NCI-H2029 (cell line): ENCODE measurements at regions not wholly inside any gene's neighbourhood (a gene's known extent, or its start where the extent isn't known, plus 50 kb on each side); places are given as distances from the start of the nearest gene placed in this dataset.
"Not testable (repeated sequence)": the region's sequence is repeated elsewhere in the genome, so short reads cannot be mapped to it uniquely, and the experiment has no call there.

Source experiments
- DNase-seq: peaks from one replicate; lab custom pipeline; 2025; lab: John Stamatoyannopoulos, UW

- not testable (repeated sequence) for DNase-seq
Observed at GRCh38 chr2:194639057-194639456, 1018.0 kb upstream of the SLC39A10 start.

DNA sequence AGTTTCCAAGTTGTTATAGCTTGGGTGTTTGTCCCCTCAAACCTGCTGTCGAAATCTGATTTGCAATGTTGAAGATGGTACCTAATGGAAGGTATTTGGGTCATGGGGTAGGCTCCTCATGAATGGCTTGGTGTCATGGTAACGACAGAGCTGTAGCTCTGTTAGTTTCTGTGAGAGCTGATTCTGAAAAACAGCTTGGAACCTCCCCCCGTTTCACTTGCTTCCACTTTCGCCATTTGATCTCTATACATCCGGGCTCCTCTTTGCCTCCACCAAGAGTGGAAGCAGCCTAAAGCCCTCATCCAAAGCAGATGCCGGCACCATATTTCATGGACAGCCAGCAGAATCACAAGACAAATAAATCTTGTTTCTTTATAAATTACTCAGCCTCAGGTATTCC, 1035.1 kb upstream of the SLC39A10 start:
- DNase-seq = no peak

- no peak for DNase-seq
Observed at GRCh38 chr2:194619366-194619765, 1037.7 kb upstream of the SLC39A10 start.

GRCh38 chr2:194618432-194618831, 1038.6 kb upstream of the SLC39A10 start:
- DNase-seq = no peak

DNA sequence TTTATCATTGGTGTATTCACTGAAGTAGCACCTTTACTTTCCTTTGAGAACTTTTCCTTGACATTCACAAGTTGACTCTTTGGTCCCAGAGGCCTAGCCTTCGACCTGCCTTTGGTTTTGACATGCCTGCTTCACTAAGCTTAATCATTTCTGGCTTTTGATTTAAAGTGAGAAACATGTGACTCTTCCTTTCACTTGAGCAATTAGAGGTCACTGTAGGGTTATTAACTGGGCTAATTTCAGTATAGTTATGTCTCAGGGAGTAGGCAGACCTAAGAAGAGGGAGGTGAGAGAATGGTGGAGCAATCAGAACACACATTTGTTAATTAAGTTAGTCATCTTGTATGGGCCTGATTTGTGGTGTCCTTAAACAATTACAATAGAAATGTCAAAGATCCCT, 1040.7 kb upstream of the SLC39A10 start:
- no peak for DNase-seq

GRCh38 chr2:194610297-194610696, 1046.7 kb upstream of the SLC39A10 start:
- no peak for DNase-seq

DNA sequence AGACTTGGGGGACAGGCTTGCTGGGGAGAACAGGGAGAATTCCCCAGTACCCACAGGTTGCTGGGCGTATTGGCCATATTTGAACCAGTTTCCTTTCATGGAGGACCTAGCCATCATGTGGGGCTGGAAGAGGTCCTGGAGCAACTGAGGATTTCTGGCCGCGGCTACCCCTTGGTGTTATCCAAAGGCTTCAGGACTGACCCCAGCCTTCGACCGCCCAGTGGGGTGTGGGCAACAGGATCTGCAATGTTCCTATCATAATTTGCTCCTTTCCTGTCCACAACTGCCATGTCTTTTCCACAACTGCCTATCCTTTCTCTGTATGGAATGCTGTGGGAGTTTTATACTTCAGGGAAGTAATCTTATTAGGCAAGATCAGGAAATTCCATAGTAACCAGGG, 1053.6 kb upstream of the SLC39A10 start:
- DNase-seq = no peak

GRCh38 chr2:194602750-194603149, 1054.3 kb upstream of the SLC39A10 start:
- DNase-seq = no peak

DNA sequence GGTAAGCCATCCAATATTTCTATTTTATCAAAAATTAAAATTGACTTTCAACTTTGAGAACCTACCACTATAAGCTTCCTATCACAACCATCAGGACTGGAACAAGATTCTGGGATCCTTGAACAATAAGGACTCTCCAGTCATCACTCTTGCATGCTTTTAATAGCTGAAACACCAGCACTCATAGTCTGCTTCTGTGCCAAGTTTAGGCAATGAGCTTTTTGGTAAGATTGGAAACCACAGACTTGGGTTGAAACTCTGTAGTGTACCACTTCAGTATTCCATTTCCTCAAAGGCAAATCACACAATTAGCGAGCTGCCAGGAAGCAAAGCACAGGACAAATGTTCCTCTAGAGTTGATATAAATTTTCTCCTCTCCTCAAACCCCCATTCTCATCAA, 1065.8 kb upstream of the SLC39A10 start:
- no peak for DNase-seq

GRCh38 chr2:194587739-194588270, 1069.2 kb upstream of the SLC39A10 start:
- no peak for DNase-seq

GRCh38 chr2:194567661-194568017, 1089.4 kb upstream of the SLC39A10 start:
- no peak for DNase-seq

DNA sequence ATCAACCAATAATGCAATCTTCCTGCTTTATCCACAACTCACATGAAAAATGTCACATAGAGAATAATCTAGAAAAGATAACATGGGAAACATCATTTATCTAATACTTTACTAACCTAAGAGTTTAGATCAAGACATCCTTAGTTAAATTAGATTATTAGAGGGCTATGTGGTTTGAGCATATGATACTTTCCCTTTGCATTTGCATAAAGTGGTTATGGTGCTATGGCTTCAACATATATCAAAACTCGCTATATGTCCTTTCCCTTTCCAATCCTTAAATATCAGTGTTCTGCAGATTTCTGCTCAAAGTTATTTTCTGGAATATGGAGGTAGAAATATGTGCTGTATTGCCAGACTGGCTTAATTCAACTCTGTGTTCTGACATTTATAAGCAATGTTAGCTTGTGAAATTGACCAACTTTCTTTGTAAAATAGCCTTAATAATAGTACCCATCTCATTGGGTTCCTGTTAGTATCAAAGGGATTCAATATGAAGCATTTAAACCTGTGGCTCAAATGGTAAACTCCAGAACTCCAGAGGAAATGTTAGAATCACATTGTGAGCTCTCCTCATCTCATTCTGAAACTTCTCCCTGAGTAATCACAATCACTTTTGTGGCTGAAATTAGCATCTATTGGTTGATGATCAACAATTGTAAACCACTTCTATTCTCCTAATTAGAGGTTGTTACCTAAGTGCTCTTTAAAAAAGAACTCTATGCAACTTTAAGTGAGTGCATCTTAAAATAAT, 1089.9 kb upstream of the SLC39A10 start:
- no peak for DNase-seq

GRCh38 chr2:194564422-194564821, 1092.6 kb upstream of the SLC39A10 start:
- no peak for DNase-seq

DNA sequence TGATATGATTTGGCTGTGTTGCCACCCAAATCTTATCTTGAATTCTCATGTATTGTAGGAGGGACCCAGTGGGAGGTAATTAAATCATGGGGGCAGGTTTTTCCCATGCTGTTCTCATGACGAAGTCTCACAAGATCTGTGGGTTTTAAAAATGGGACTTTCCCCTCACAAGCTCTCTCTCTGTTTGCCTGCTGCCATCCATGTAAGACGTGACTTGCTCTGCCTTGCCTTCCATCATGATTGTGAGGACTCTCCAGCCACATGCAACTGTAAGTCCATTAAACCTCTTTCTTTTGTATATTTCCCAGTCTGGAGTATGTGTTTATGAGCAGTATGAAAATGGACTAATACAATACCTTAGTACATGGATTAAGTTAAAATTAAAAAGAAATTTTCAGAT, 1094.7 kb upstream of the SLC39A10 start:
- DNase-seq = no peak

- no peak for DNase-seq
Observed at GRCh38 chr2:194559964-194560363, 1097.1 kb upstream of the SLC39A10 start.

DNA sequence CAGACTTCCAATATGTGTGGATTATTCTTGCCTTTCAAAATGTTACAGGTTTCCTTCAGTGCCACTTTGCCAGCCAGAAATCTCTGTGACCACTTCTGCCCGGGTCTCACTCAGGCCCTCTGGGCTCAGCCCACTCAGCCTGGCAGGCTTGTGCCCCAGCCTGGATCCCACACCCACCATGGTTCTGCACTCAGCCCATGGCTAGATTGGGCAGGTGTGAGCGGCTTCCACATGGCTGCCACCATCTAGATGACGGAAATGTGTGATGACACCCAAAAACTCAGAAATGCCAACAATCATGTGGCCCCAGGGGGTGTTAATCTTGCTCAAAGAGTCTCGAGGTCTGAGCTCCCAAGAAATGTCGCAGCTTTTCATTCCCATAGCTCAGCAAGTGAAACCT, 1097.5 kb upstream of the SLC39A10 start:
- no peak for DNase-seq

DNA sequence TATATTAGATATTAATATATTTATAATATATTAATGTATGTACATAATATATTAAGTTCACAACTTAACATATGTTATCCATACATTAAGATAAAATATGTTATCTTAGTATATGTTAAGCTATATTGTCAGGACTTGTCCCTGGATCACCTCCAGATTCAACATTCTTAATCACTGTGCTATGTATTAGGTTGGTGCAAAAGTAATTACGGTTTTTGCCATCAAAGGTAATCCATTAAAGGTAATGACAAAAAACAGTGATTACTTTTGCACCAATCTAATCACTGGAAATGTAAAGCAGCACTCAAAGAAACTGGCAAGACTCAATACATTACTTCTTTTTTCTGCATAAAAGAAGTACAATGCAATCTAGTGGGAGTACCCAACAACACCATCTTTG, 1099.0 kb upstream of the SLC39A10 start:
- DNase-seq = no peak

DNA sequence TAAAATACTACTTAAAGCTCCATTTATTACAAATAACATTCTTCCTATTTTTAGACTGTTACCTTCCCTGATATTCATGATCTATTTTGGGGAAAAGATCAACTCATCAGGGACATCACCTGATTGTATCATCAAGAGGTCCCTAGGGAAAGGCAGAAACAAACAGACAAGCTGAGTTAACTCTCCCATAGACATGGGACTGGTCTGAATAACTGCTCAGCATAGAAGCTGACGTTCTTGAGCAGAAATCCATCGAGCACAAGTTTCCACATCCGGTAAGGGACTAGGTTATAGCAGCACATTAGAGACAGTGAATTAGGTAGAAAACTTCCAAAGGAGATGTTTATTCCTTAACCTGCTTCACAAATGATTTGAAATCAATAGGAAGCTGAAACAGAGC, 1100.4 kb upstream of the SLC39A10 start:
- no peak for DNase-seq

DNA sequence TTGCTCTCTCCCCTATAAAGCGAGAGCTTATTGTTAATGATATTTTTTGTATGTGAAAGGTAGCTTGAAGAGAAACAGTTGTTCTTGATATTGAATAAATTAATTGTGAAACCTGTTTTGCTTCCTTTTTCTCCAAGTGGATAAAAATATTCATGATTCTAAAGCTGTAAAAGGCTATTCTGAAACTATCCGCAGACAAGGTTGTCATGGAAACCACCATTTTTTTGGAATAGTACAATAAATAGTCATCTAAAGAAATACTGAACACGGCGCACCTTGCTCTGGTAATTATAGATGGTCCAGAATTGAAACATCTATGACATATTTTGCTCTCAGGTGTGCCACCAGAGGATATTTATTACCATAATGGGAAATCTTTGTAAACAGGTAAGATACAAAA, 1103.0 kb upstream of the SLC39A10 start:
- no peak for DNase-seq

GRCh38 chr2:194550702-194551101, 1106.3 kb upstream of the SLC39A10 start:
- no peak for DNase-seq

DNA sequence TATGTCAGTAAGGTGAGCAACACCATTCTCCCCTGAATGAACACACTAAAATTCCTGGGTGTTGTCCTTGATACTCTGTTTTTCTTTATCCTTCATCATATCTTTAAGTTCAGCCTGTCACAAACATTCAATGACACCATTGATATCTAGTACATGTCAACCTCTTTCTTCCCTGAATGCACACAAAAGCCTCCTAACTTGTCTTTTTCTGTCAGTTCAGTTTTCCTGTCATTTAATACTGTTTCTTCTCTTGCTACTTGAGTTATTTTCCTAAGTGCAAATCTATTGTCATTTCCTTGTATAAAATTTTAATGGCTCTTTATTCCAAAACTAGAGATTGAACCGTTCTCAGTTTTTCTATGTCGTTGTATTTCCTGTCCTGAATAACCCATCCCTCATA, 1107.6 kb upstream of the SLC39A10 start:
- no peak for DNase-seq

- DNase-seq = no peak
Observed at GRCh38 chr2:194545978-194546377, 1111.0 kb upstream of the SLC39A10 start.

- no peak for DNase-seq
Observed at GRCh38 chr2:194539425-194539824, 1117.6 kb upstream of the SLC39A10 start.

- no peak for DNase-seq
Observed at GRCh38 chr2:194526121-194526520, 1130.9 kb upstream of the SLC39A10 start.
